ENCODE measurements at regions not wholly inside any gene's neighbourhood (a gene's known extent, or its start where the extent isn't known, plus 50 kb on each side); places are given as distances from the start of the nearest gene placed in this dataset.

- no peaks in the 10 kb centered on the region for H3K27me3 ChIP-seq (replicated peaks)
- DNase-seq (ENCODE audit: low read depth in 1 of 2, low spot score in 2 of 2), result no peak
These were observed 356.8 kb upstream of the B3GALT2 start for GRCh38 chr1:193543259-193543658.

GRCh38 chr1:193542690-193543089 is 356.3 kb upstream of the B3GALT2 start:
- no peak overlapping the region for H3K27ac ChIP-seq

More at GRCh38 chr1:193543259-193543658, 356.8 kb upstream of the B3GALT2 start:
- no peaks in the 10 kb centered on the region for H3K36me3 ChIP-seq
- H3K9me3 ChIP-seq (replicated peaks), result no peaks in the 10 kb centered on the region
- no peak overlapping the region for H3K4me3 ChIP-seq
- no peaks in the 10 kb centered on the region for H3K4me1 ChIP-seq (replicated peaks)
- no peak overlapping the region for H3K27ac ChIP-seq

GRCh38 chr1:193540511-193540910 is 354.1 kb upstream of the B3GALT2 start:
- H3K27ac ChIP-seq, result no peak overlapping the region
- no peaks in the 10 kb centered on the region for H3K36me3 ChIP-seq
- H3K9me3 ChIP-seq (replicated peaks), result no peaks in the 10 kb centered on the region
- no peak overlapping the region for H3K4me3 ChIP-seq
- no peak for DNase-seq (ENCODE audit: low read depth in 1 of 2, low spot score in 2 of 2)
- H3K4me1 ChIP-seq (replicated peaks), result no peaks in the 10 kb centered on the region
- H3K27me3 ChIP-seq (replicated peaks), result no peaks in the 10 kb centered on the region

More at GRCh38 chr1:193542690-193543089, 356.3 kb upstream of the B3GALT2 start:
- H3K36me3 ChIP-seq, result no peaks in the 10 kb centered on the region
- no peaks in the 10 kb centered on the region for H3K9me3 ChIP-seq (replicated peaks)
- H3K4me3 ChIP-seq, result no peak overlapping the region
- no peak for DNase-seq (ENCODE audit: low read depth in 1 of 2, low spot score in 2 of 2)
- no peaks in the 10 kb centered on the region for H3K27me3 ChIP-seq (replicated peaks)
- no peaks in the 10 kb centered on the region for H3K4me1 ChIP-seq (replicated peaks)

GRCh38 chr1:193539731-193540459 is 353.5 kb upstream of the B3GALT2 start:
- H3K36me3 ChIP-seq, result no peaks in the 10 kb centered on the region
- no peaks in the 10 kb centered on the region for H3K9me3 ChIP-seq (replicated peaks)
- no peak for DNase-seq (ENCODE audit: low read depth in 1 of 2, low spot score in 2 of 2)
- H3K4me1 ChIP-seq (replicated peaks), result no peaks in the 10 kb centered on the region
- no peaks in the 10 kb centered on the region for H3K27me3 ChIP-seq (replicated peaks)
- no peak overlapping the region for H3K4me3 ChIP-seq
- H3K27ac ChIP-seq, result no peak overlapping the region

GRCh38 chr1:193538680-193539079 is 352.3 kb upstream of the B3GALT2 start:
- no peak overlapping the region for H3K4me3 ChIP-seq
- H3K36me3 ChIP-seq, result no peaks in the 10 kb centered on the region
- no peak overlapping the region for H3K27ac ChIP-seq
- H3K27me3 ChIP-seq (replicated peaks), result no peaks in the 10 kb centered on the region
- DNase-seq (ENCODE audit: low read depth in 1 of 2, low spot score in 2 of 2), result no peak
- no peaks in the 10 kb centered on the region for H3K4me1 ChIP-seq (replicated peaks)
- no peaks in the 10 kb centered on the region for H3K9me3 ChIP-seq (replicated peaks)

GRCh38 chr1:193538003-193538354 is 351.6 kb upstream of the B3GALT2 start:
- no peaks in the 10 kb centered on the region for H3K4me1 ChIP-seq (replicated peaks)
- H3K36me3 ChIP-seq, result no peaks in the 10 kb centered on the region
- H3K9me3 ChIP-seq (replicated peaks), result no peaks in the 10 kb centered on the region
- no peak overlapping the region for H3K4me3 ChIP-seq
- H3K27ac ChIP-seq, result no peak overlapping the region
- H3K27me3 ChIP-seq (replicated peaks), result no peaks in the 10 kb centered on the region
- no peak for DNase-seq (ENCODE audit: low read depth in 1 of 2, low spot score in 2 of 2)

GRCh38 chr1:193537266-193538002 is 351.0 kb upstream of the B3GALT2 start:
- no peak for DNase-seq (ENCODE audit: low read depth in 1 of 2, low spot score in 2 of 2)
- Histone ChIP-seq H3K36me3 (no peaks in the 10 kb centered on the region), H3K9me3 (replicated peaks) (no peaks in the 10 kb centered on the region), H3K4me3 (no peak overlapping the region), H3K27me3 (replicated peaks) (no peaks in the 10 kb centered on the region), H3K27ac (no peak overlapping the region), H3K4me1 (replicated peaks) (no peaks in the 10 kb centered on the region)

- Histone ChIP-seq H3K4me1 (replicated peaks) (no peaks in the 10 kb centered on the region), H3K27ac (no peak overlapping the region), H3K36me3 (no peaks in the 10 kb centered on the region), H3K4me3 (no peak overlapping the region), H3K27me3 (replicated peaks) (no peaks in the 10 kb centered on the region), H3K9me3 (replicated peaks) (no peaks in the 10 kb centered on the region)
- no peak for DNase-seq (ENCODE audit: low read depth in 1 of 2, low spot score in 2 of 2)
These were observed 347.4 kb upstream of the B3GALT2 start for GRCh38 chr1:193533853-193534252.

- Histone ChIP-seq H3K4me1 (replicated peaks) (no peaks in the 10 kb centered on the region), H3K27me3 (replicated peaks) (no peaks in the 10 kb centered on the region), H3K4me3 (no peak overlapping the region), H3K36me3 (no peaks in the 10 kb centered on the region), H3K27ac (no peak overlapping the region), H3K9me3 (replicated peaks) (no peaks in the 10 kb centered on the region)
- no peak for DNase-seq (ENCODE audit: low read depth in 1 of 2, low spot score in 2 of 2)
These were observed 339.7 kb upstream of the B3GALT2 start for GRCh38 chr1:193525917-193526710.

GRCh38 chr1:193525411-193525810 is 339.0 kb upstream of the B3GALT2 start:
- no peaks in the 10 kb centered on the region for H3K36me3 ChIP-seq
- H3K9me3 ChIP-seq (replicated peaks), result no peaks in the 10 kb centered on the region
- no peak overlapping the region for H3K4me3 ChIP-seq
- DNase-seq (ENCODE audit: low read depth in 1 of 2, low spot score in 2 of 2), result no peak
- no peaks in the 10 kb centered on the region for H3K4me1 ChIP-seq (replicated peaks)
- no peak overlapping the region for H3K27ac ChIP-seq
- H3K27me3 ChIP-seq (replicated peaks), result no peaks in the 10 kb centered on the region

GRCh38 chr1:193524616-193525015 is 338.2 kb upstream of the B3GALT2 start:
- Histone ChIP-seq H3K36me3 (no peaks in the 10 kb centered on the region), H3K27me3 (replicated peaks) (no peaks in the 10 kb centered on the region), H3K27ac (no peak overlapping the region), H3K4me3 (no peak overlapping the region), H3K4me1 (replicated peaks) (no peaks in the 10 kb centered on the region), H3K9me3 (replicated peaks) (no peaks in the 10 kb centered on the region)
- no peak for DNase-seq (ENCODE audit: low read depth in 1 of 2, low spot score in 2 of 2)

GRCh38 chr1:193524021-193524420 is 337.6 kb upstream of the B3GALT2 start:
- H3K9me3 ChIP-seq (replicated peaks), result no peaks in the 10 kb centered on the region
- no peaks in the 10 kb centered on the region for H3K27me3 ChIP-seq (replicated peaks)
- H3K36me3 ChIP-seq, result no peaks in the 10 kb centered on the region
- no peak for DNase-seq (ENCODE audit: low read depth in 1 of 2, low spot score in 2 of 2)
- no peaks in the 10 kb centered on the region for H3K4me1 ChIP-seq (replicated peaks)
- no peak overlapping the region for H3K27ac ChIP-seq
- no peak overlapping the region for H3K4me3 ChIP-seq

- Histone ChIP-seq H3K27me3 (replicated peaks) (no peaks in the 10 kb centered on the region), H3K4me3 (no peak overlapping the region), H3K9me3 (replicated peaks) (no peaks in the 10 kb centered on the region), H3K36me3 (no peaks in the 10 kb centered on the region), H3K4me1 (replicated peaks) (no peaks in the 10 kb centered on the region), H3K27ac (no peak overlapping the region)
- no peak for DNase-seq (ENCODE audit: low read depth in 1 of 2, low spot score in 2 of 2)
These were observed 334.1 kb upstream of the B3GALT2 start for GRCh38 chr1:193520472-193520871.

GRCh38 chr1:193519922-193520321 is 333.5 kb upstream of the B3GALT2 start:
- H3K4me3 ChIP-seq, result no peak overlapping the region
- DNase-seq (ENCODE audit: low read depth in 1 of 2, low spot score in 2 of 2), result no peak
- no peaks in the 10 kb centered on the region for H3K36me3 ChIP-seq
- no peaks in the 10 kb centered on the region for H3K4me1 ChIP-seq (replicated peaks)
- H3K27ac ChIP-seq, result no peak overlapping the region
- no peaks in the 10 kb centered on the region for H3K9me3 ChIP-seq (replicated peaks)
- no peaks in the 10 kb centered on the region for H3K27me3 ChIP-seq (replicated peaks)

All from SJSA1 (cell line).